DOHH2 (cell line): ENCODE measurements at regions not wholly inside any gene's neighbourhood (a gene's known extent, or its start where the extent isn't known, plus 50 kb on each side); places are given as distances from the start of the nearest gene placed in this dataset.

ENCODE experiments used
- H3F3A ChIP-seq: fragments of 200-600 bp; sonication (generic), shearing (Covaris generic); 2 replicates; pipeline ENCODE4 v1.6.0; 2016; ENCODE audit warnings: antibody characterized with exemption, mild to moderate bottlenecking; ENCODE audit not compliant: control insufficient read depth, insufficient read depth
- H3K27ac ChIP-seq: fragments of 200-600 bp; sonication (generic); 2 replicates; pipeline ENCODE4 v1.5.1; 2014; ENCODE audit warnings: low read depth, mild to moderate bottlenecking, low read length, moderate library complexity
- H3K27me3 ChIP-seq: fragments of 200-600 bp; sonication (generic); 2 replicates; pipeline ENCODE4 v1.6.1; 2014; ENCODE audit warnings: mild to moderate bottlenecking, low read length, mixed read lengths; ENCODE audit not compliant: control insufficient read depth
- H3K36me3 ChIP-seq: fragments of 200-600 bp; sonication (generic); 2 replicates; pipeline ENCODE4 v1.6.1; 2014; ENCODE audit warnings: mild to moderate bottlenecking, low read length, moderate library complexity, mixed read lengths; ENCODE audit not compliant: control insufficient read depth
- H3K4me1 ChIP-seq: fragments of 200-600 bp; sonication (generic); 2 replicates; pipeline ENCODE4 v1.6.1; 2014; ENCODE audit warnings: mild to moderate bottlenecking, low read length, mixed read lengths; ENCODE audit not compliant: control insufficient read depth
- H3K4me2 ChIP-seq: fragments of 200-600 bp; sonication (generic); 2 replicates; pipeline ENCODE4 v1.6.0; 2014; ENCODE audit warnings: mild to moderate bottlenecking, low read length, moderate library complexity
- H3K4me3 ChIP-seq: fragments of 200-600 bp; sonication (generic); 2 replicates; pipeline ENCODE4 v1.5.1; 2014; ENCODE audit warnings: mild to moderate bottlenecking, low read length, mixed read lengths
- H3K79me2 ChIP-seq: fragments of 200-600 bp; sonication (generic); 2 replicates; pipeline ENCODE4 v1.6.1; 2014; ENCODE audit warnings: mild to moderate bottlenecking, low read length, mixed read lengths; ENCODE audit not compliant: control insufficient read depth
- H3K9me2 ChIP-seq: fragments of 200-600 bp; sonication (generic); replicated peaks from 2 replicates; pipeline ENCODE4 v1.6.1; 2014; ENCODE audit warnings: mild to moderate bottlenecking, low read length, mixed read lengths; ENCODE audit not compliant: control insufficient read depth
- H3K9me3 ChIP-seq: fragments of 200-600 bp; sonication (generic); 2 replicates; pipeline ENCODE4 v1.6.1; 2014; ENCODE audit warnings: antibody characterized with exemption, low read length, mixed read lengths; ENCODE audit not compliant: control insufficient read depth, insufficient read depth
- H4K20me1 ChIP-seq: fragments of 200-600 bp; sonication (generic); 2 replicates; pipeline ENCODE4 v1.6.0; 2014; ENCODE audit warnings: low read depth, mild to moderate bottlenecking, antibody characterized with exemption, low read length, moderate library complexity; ENCODE audit not compliant: control insufficient read depth, insufficient read depth
- CTCF ChIP-seq: fragments of 200-600 bp; sonication (generic); IDR thresholded peaks from one replicate; pipeline ENCODE4 v1.5.1; 2014; ENCODE audit warnings: antibody characterized with exemption, mild to moderate bottlenecking, low read depth, low read length; ENCODE audit not compliant: poor library complexity, severe bottlenecking
- EZH2phosphoT487 ChIP-seq: fragments of 200-600 bp; sonication (generic); IDR thresholded peaks from 2 replicates; pipeline ENCODE4 v1.6.1; 2017; ENCODE audit warnings: borderline replicate concordance, mild to moderate bottlenecking, antibody characterized with exemption, low read length, moderate library complexity, mixed read lengths

- Histone ChIP-seq H3F3A (no peaks in the 10 kb centered on the region), H3K27me3 (no peaks in the 10 kb centered on the region), H3K4me3 (no peak overlapping the region), H4K20me1 (no peaks in the 10 kb centered on the region), H3K9me3 (no peaks in the 10 kb centered on the region), H3K4me2 (no peak overlapping the region), H3K27ac (no peak overlapping the region), H3K4me1 (no peaks in the 10 kb centered on the region), H3K79me2 (no peaks in the 10 kb centered on the region), H3K9me2 (no peaks in the 10 kb centered on the region), H3K36me3 (no peaks in the 10 kb centered on the region)
- TF ChIP-seq EZH2phosphoT487 (no peak), CTCF (no peak)
Observed at GRCh38 chr10:130382031-130382430, 245.8 kb downstream of the GLRX3 start.

DNA sequence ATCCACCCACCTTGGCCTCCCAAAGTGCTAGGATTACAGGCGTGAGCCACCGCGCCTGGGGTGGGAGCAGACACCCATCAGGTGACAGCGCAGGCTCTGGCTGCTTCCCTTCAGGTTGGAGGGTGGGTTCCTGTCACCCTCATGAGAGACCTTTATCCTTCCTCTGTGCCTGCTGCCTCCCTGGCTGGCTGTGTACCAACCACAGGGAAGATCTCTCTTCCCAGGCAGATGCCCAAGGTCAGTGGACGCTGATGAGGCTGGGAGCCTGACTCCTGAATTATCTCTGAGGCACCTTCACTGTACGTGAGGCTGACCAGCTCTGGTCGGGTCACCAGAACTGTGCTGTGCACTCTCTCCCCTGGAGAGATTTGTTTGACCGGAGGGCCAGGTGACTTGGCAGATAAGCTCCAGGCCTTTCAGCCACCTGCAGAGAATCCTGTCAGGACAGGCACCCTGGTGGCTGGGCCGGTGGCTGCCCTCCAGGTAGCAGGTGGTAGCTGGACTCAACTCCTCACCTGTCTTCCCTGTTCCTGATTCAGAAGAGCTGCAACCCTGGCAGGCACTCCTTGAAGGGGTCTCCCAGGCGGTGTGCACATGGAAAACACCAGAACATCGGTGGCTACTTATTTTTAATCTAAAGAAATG is 251.9 kb downstream of the GLRX3 start:
- H3K9me3 ChIP-seq, result no peaks in the 10 kb centered on the region
- H3K36me3 ChIP-seq, result no peaks in the 10 kb centered on the region
- no peak overlapping the region for H3K27ac ChIP-seq
- H3K27me3 ChIP-seq, result no peaks in the 10 kb centered on the region
- TF ChIP-seq EZH2phosphoT487 (no peak), CTCF (no peak)
- H3K4me3 ChIP-seq, result no peak overlapping the region
- no peaks in the 10 kb centered on the region for H3F3A ChIP-seq
- H3K4me1 ChIP-seq, result no peaks in the 10 kb centered on the region
- H3K9me2 ChIP-seq, result no peaks in the 10 kb centered on the region
- H3K79me2 ChIP-seq, result no peaks in the 10 kb centered on the region
- no peaks in the 10 kb centered on the region for H4K20me1 ChIP-seq
- H3K4me2 ChIP-seq, result no peak overlapping the region

- no peak overlapping the region for H3K4me3 ChIP-seq
- no peaks in the 10 kb centered on the region for H3K9me2 ChIP-seq
- no peaks in the 10 kb centered on the region for H3K79me2 ChIP-seq
- TF ChIP-seq CTCF, result no peak
- no peak overlapping the region for H3K27ac ChIP-seq
- H3K4me1 ChIP-seq, result no peaks in the 10 kb centered on the region
- no peaks in the 10 kb centered on the region for H3K36me3 ChIP-seq
- H3K4me2 ChIP-seq, result no peak overlapping the region
- H3K9me3 ChIP-seq, result no peaks in the 10 kb centered on the region
- H3F3A ChIP-seq, result no peaks in the 10 kb centered on the region
- H3K27me3 ChIP-seq, result no peaks in the 10 kb centered on the region
- no peaks in the 10 kb centered on the region for H4K20me1 ChIP-seq
Observed at GRCh38 chr10:130388746-130389145, 252.6 kb downstream of the GLRX3 start.
